IPS-18a (cell line): ENCODE measurements at regions not wholly inside any gene's neighbourhood (a gene's known extent, or its start where the extent isn't known, plus 50 kb on each side); places are given as distances from the start of the nearest gene placed in this dataset.

Experiments used
- H3K27ac ChIP-seq: one replicate; pipeline ENCODE4 v1.5.1; 2013; ENCODE audit warnings: low read length
- H3K27me3 ChIP-seq: one replicate; pipeline ENCODE4 v1.6.1; 2013; ENCODE audit warnings: mild to moderate bottlenecking, low read length; ENCODE audit not compliant: control insufficient read depth, insufficient read depth
- H3K36me3 ChIP-seq: one replicate; pipeline ENCODE4 v1.6.1; 2013; ENCODE audit warnings: low read depth, low read length; ENCODE audit not compliant: control insufficient read depth
- H3K4me1 ChIP-seq: one replicate; pipeline ENCODE4 v1.6.1; 2013; ENCODE audit warnings: low read depth, low read length; ENCODE audit not compliant: control insufficient read depth
- H3K4me3 ChIP-seq: one replicate; pipeline ENCODE4 v1.5.1; 2013; ENCODE audit warnings: low read length
- H3K9ac ChIP-seq: one replicate; pipeline ENCODE4 v1.6.1; 2013; ENCODE audit warnings: mild to moderate bottlenecking, low read length, moderate library complexity
- H3K9me3 ChIP-seq: one replicate; pipeline ENCODE4 v1.6.1; 2013; ENCODE audit warnings: low read depth, low read length; ENCODE audit not compliant: control insufficient read depth

- H3K36me3 ChIP-seq: no peaks in the 10 kb centered on the region
- H3K27me3 ChIP-seq: no peaks in the 10 kb centered on the region
- no peak overlapping the region for H3K4me3 ChIP-seq
- no peaks in the 10 kb centered on the region for H3K9me3 ChIP-seq
- H3K9ac ChIP-seq: no peak overlapping the region
- H3K4me1 ChIP-seq: no peaks in the 10 kb centered on the region
- H3K27ac ChIP-seq: no peak overlapping the region
Measured at GRCh38 chr16:17520561-17520960, 49.8 kb upstream of the XYLT1 start.
